Activated T-cell treated with anti-CD3 and anti-CD28 coated beads for 24 hours (primary cell): ENCODE measurements at regions not wholly inside any gene's neighbourhood (a gene's known extent, or its start where the extent isn't known, plus 50 kb on each side); places are given as distances from the start of the nearest gene placed in this dataset.
"Not testable (repeated sequence)": the region's sequence is repeated elsewhere in the genome, so short reads cannot be mapped to it uniquely, and the experiment has no call there.

ENCODE experiments used
- DNase-seq: peaks from one replicate; pipeline ENCODE4 v3.0.0-alpha.2; 2020; ENCODE audit warnings: low read depth

- not testable (repeated sequence) for DNase-seq
These were observed 833.1 kb upstream of the RAG2 start for GRCh38 chr11:37430966-37431632.

GRCh38 chr11:37422511-37422910 is 824.5 kb upstream of the RAG2 start:
- DNase-seq: no peak

- no peak for DNase-seq
These were observed 813.3 kb upstream of the RAG2 start for GRCh38 chr11:37411289-37411688.

- no peak for DNase-seq
These were observed 811.1 kb upstream of the RAG2 start for GRCh38 chr11:37409124-37409523.

GRCh38 chr11:37407461-37407860 is 809.4 kb upstream of the RAG2 start:
- DNase-seq: no peak

GRCh38 chr11:37406651-37407050 is 808.6 kb upstream of the RAG2 start:
- DNase-seq: no peak

GRCh38 chr11:37404231-37404630 is 806.2 kb upstream of the RAG2 start:
- DNase-seq: no peak

GRCh38 chr11:37402663-37403062 is 804.6 kb upstream of the RAG2 start:
- DNase-seq: no peak

- no peak for DNase-seq
These were observed 796.3 kb upstream of the RAG2 start for GRCh38 chr11:37394236-37394870.

GRCh38 chr11:37391615-37392014 is 793.6 kb upstream of the RAG2 start:
- DNase-seq: no peak

- DNase-seq: no peak
These were observed 792.6 kb upstream of the RAG2 start for GRCh38 chr11:37390576-37391083.

GRCh38 chr11:37378958-37379357 is 780.9 kb upstream of the RAG2 start:
- no peak for DNase-seq

- DNase-seq: no peak
These were observed 774.6 kb upstream of the RAG2 start for GRCh38 chr11:37372667-37373066.

GRCh38 chr11:37371346-37371970 is 773.4 kb upstream of the RAG2 start:
- no peak for DNase-seq

- no peak for DNase-seq
These were observed 772.8 kb upstream of the RAG2 start for GRCh38 chr11:37370817-37371216.

- DNase-seq: no peak
These were observed 766.3 kb upstream of the RAG2 start for GRCh38 chr11:37364246-37364839.

- DNase-seq: no peak
These were observed 755.2 kb upstream of the RAG2 start for GRCh38 chr11:37353192-37353591.

- DNase-seq: no peak
These were observed 754.4 kb upstream of the RAG2 start for GRCh38 chr11:37352485-37352884.

GRCh38 chr11:37343290-37343689 is 745.3 kb upstream of the RAG2 start:
- no peak for DNase-seq

GRCh38 chr11:37336401-37336800 is 738.4 kb upstream of the RAG2 start:
- DNase-seq: no peak

- no peak for DNase-seq
These were observed 735.3 kb upstream of the RAG2 start for GRCh38 chr11:37333345-37333744.

GRCh38 chr11:37323843-37324242 is 725.8 kb upstream of the RAG2 start:
- DNase-seq: no peak
